AML-193 (cell line): ENCODE measurements at regions not wholly inside any gene's neighbourhood (a gene's known extent, or its start where the extent isn't known, plus 50 kb on each side); places are given as distances from the start of the nearest gene placed in this dataset.

Experiments
- DNase-seq, 2 experiments: peaks; one replicate each; lab custom pipeline; 2025; lab: John Stamatoyannopoulos, UW

DNA sequence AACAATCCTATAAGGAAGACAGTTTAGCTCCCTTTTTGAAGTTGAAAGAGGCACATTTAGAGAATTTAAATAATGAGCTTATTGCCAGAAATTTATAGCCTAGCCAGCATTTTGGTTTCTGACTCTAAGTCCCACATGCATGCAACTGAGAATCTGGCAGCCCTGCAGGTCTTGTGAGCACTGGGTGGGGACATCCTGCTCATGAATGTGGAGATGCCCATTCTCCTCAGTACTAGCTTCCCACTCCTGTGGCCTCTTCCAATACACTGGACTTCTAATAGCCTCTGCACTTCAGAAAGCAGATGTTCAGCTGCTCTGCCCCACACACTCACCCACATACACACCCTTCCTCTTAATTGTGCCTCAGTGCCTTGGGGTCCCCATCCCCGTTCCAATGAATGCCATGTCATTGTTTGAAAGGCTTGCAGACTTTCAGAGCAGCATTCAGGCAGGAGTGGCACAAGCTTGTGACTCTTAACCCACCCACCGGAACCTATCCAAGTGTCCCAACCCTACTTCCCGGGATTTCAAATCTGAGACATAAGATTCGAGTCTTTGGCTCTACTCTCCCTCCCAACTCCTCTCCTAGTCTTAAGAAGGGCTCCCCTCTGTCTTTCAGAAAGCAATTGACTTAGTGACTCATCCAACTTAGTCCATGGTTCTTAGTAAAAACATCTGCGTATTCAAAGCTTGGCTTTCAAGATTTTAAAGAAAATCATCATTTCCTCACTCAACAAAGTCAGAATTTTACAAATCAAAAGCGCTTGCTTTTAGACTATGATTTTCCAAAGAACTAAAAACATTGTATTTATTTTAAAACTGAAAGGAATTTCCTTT is 80.0 kb upstream of the FREM2 start:
- DNase-seq: no peak

GRCh38 chr13:38617936-38618335 is 68.9 kb upstream of the FREM2 start:
- DNase-seq: no peak

- no peak for DNase-seq
Measured at GRCh38 chr13:38618336-38618735, 68.5 kb upstream of the FREM2 start.

GRCh38 chr13:38618881-38619280 is 68.0 kb upstream of the FREM2 start:
- no peak for DNase-seq

DNA sequence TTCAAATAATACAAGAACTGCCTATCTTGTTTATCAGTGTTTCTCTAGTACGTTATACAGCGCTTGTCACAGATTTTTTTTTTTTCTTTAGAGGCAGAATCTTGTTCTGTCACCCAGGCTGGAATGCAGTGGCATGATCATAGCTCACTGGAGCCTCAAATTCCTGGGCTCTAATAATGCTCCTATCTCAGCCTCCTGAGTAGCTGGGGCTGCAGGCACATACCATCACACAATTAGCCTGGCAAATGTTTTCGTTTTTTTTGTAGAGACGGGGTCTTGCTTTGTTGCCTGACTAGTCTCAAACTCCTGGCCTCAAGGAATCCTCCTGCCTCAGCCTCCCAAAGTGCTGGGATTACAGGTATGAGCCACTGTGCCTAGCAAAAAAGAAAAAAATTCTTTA is 66.0 kb upstream of the FREM2 start:
- no peak for DNase-seq

DNA sequence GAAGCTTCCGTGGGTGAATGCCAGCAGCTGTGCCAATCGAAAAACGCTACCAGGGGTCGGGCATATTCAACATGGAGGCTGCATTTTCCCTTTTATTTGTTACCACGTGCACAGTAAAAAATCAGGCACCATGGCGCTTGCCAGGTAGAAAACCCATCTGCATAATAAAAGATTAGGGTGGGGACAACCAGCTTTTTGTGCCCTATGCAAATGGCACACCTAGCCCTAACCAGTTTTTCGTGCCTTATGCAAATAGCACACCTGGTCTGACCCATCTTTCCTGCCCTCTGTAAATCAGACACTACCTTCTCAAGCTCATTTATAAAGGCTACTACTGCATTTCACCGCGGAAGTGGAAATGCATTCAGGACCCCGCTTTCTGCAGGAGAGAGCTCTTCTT is 62.1 kb upstream of the FREM2 start:
- no peak for DNase-seq

- no peak for DNase-seq
Measured at GRCh38 chr13:38628554-38628953, 58.3 kb upstream of the FREM2 start.

GRCh38 chr13:38630780-38631179 is 56.1 kb upstream of the FREM2 start:
- no peak for DNase-seq

DNA sequence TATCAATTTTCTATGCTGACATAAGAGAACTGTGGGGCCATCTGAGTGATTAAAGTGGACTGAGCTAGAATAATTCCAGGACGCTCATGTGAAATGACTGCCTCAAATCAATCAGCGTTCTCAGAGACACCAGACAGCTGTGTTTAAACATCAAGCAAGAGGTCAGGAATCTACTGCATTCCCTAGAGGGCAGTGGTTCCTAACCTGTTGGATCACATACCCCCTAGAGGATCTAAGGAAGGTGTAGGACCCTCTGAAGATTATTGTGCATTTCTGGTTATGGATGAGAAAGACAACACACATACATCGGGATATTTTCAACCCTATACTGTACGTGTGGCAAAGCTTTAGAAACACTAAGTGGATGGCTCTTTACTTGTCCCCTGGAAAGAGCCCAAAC is 51.8 kb upstream of the FREM2 start:
- no peak for DNase-seq

GRCh38 chr13:38636073-38636472 is 50.8 kb upstream of the FREM2 start:
- DNase-seq: no peak

GRCh38 chr13:38636761-38637160 is 50.1 kb upstream of the FREM2 start:
- no peak for DNase-seq
